Testis (tissue), 2 donors: ENCODE measurements at regions not wholly inside any gene's neighbourhood (a gene's known extent, or its start where the extent isn't known, plus 50 kb on each side); places are given as distances from the start of the nearest gene placed in this dataset.

Experiments
- CTCF ChIP-seq, 3 experiments: fragments of 450-650 bp in 2 of 3; fragments of 200-600 bp in 1 of 3; sonication (generic) in 1 of 3; IDR thresholded peaks; one replicate each; pipeline ENCODE4 v1.5.1; 2016 to 2019; ENCODE audit warnings: antibody characterized with exemption in 3 of 3, mild to moderate bottlenecking in 2 of 3, moderate library complexity in 1 of 3
- POLR2A ChIP-seq: fragments of 450-650 bp; IDR thresholded peaks from one replicate; pipeline ENCODE4 v1.6.1; 2017; ENCODE audit warnings: antibody characterized with exemption, mild to moderate bottlenecking, moderate library complexity

DNA sequence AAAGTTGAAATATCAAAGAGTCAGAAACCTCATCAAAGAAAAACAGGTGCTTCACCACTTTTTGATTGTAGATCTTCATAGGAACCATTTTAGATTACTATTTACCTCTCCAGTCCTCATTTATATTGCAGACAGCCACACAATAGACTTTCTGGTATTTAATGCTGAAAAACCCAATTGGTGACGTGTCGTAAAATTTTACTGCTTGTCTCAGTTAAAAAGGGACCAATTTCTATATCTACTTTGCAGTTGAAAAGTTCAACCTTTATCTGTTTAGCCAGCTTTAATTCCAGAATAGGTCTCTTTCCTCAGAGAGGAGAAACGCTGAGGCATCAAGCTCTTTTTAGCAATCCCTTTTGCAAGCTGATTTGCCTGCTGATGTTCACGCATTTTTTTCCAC, 1722.4 kb downstream of the PLA2G4A start:
- TF ChIP-seq POLR2A (no peak), CTCF (IDR thresholded peaks at IDR 0.05) (no peak)
